SU-DHL-6 (cell line): ENCODE measurements at regions not wholly inside any gene's neighbourhood (a gene's known extent, or its start where the extent isn't known, plus 50 kb on each side); places are given as distances from the start of the nearest gene placed in this dataset.

Experiments used
- H2AFZ ChIP-seq: fragments of 200-600 bp; sonication (generic); 2 replicates; pipeline ENCODE4 v1.6.1; 2014; ENCODE audit warnings: low read depth, mild to moderate bottlenecking, moderate library complexity, mixed read lengths, antibody characterized with exemption, low read length; ENCODE audit not compliant: severe bottlenecking
- H3F3A ChIP-seq: fragments of 200-600 bp; shearing (Covaris generic); 2 replicates; pipeline ENCODE4 v1.6.0; 2016; ENCODE audit warnings: antibody characterized with exemption, mild to moderate bottlenecking; ENCODE audit not compliant: insufficient read depth
- H3K27ac ChIP-seq: fragments of 200-600 bp; sonication (generic); 2 replicates; pipeline ENCODE4 v1.5.1; 2016; ENCODE audit warnings: low read depth, mild to moderate bottlenecking, low read length, moderate library complexity, mixed read lengths
- H3K27me3 ChIP-seq: fragments of 200-600 bp; sonication (generic), shearing (Covaris generic); 2 replicates; pipeline ENCODE4 v1.6.0; 2014; ENCODE audit warnings: mild to moderate bottlenecking, low read length
- H3K36me3 ChIP-seq: fragments of 200-600 bp; sonication (generic); 2 replicates; pipeline ENCODE4 v1.6.1; 2014; ENCODE audit warnings: mild to moderate bottlenecking, low read length, mixed read lengths
- H3K4me2 ChIP-seq: fragments of 300-600, 200-600 bp; shearing (Covaris generic), sonication (generic); 2 replicates; pipeline ENCODE4 v1.6.0; 2014; ENCODE audit warnings: low read length, low read depth, mild to moderate bottlenecking; ENCODE audit not compliant: poor library complexity, severe bottlenecking
- H3K4me3 ChIP-seq: fragments of 200-600 bp; sonication (generic); 2 replicates; pipeline ENCODE4 v1.5.1; 2014; ENCODE audit warnings: antibody characterized with exemption, low read length, mild to moderate bottlenecking, mixed read lengths; ENCODE audit not compliant: insufficient read depth, poor library complexity, severe bottlenecking
- H3K79me2 ChIP-seq: fragments of 200-600 bp; sonication (generic); 2 replicates; pipeline ENCODE4 v1.6.1; 2014; ENCODE audit warnings: mild to moderate bottlenecking, low read length, moderate library complexity; ENCODE audit not compliant: insufficient read depth
- H3K9ac ChIP-seq: fragments of 200-600 bp; sonication (generic); 2 replicates; pipeline ENCODE4 v1.7.0; 2014; ENCODE audit warnings: mild to moderate bottlenecking, low read length
- H3K9me2 ChIP-seq: fragments of 200-600 bp; sonication (generic); replicated peaks from 2 replicates; pipeline ENCODE4 v1.6.1; 2014; ENCODE audit warnings: low read length; ENCODE audit not compliant: insufficient read depth
- H3K9me3 ChIP-seq: fragments of 200-600 bp; sonication (generic); 2 replicates; pipeline ENCODE4 v1.6.1; 2014; ENCODE audit warnings: low read length, mixed read lengths; ENCODE audit not compliant: insufficient read depth
- H4K20me1 ChIP-seq: fragments of 200-600 bp; sonication (generic); 2 replicates; pipeline ENCODE4 v1.6.1; 2014; ENCODE audit warnings: low read depth, mild to moderate bottlenecking, antibody characterized with exemption, low read length, moderate library complexity, mixed read lengths
- CTCF ChIP-seq: fragments of 200-600 bp; sonication (generic); IDR thresholded peaks from one replicate; pipeline ENCODE4 v1.5.1; 2017; ENCODE audit warnings: antibody characterized with exemption, mild to moderate bottlenecking, low read length, moderate library complexity; ENCODE audit not compliant: insufficient read depth, poor library complexity, severe bottlenecking
- EZH2phosphoT487 ChIP-seq: fragments of 200-600 bp; sonication (generic), shearing (Covaris generic); conservative IDR thresholded peaks from 2 replicates; pipeline ENCODE4 v1.6.1; 2018; ENCODE audit warnings: mild to moderate bottlenecking, antibody characterized with exemption, low read length, moderate library complexity, mixed read lengths

GRCh38 chr6:40290816-40291215 is 296.3 kb downstream of the LRFN2 start:
- no peak overlapping the region for H3K4me2 ChIP-seq

GRCh38 chr6:40288919-40289318 is 298.2 kb downstream of the LRFN2 start:
- Histone ChIP-seq H3K79me2 (no peaks in the 10 kb centered on the region), H3K9ac (no peak overlapping the region), H3K4me2 (no peak overlapping the region), H3K4me3 (no peak overlapping the region), H2AFZ (no peak overlapping the region), H4K20me1 (no peaks in the 10 kb centered on the region), H3F3A (no peaks in the 10 kb centered on the region), H3K36me3 (no peaks in the 10 kb centered on the region), H3K27me3 (no peaks in the 10 kb centered on the region), H3K9me2 (no peaks in the 10 kb centered on the region), H3K9me3 (no peaks in the 10 kb centered on the region), H3K27ac (no peak overlapping the region)
- TF ChIP-seq CTCF (no peak), EZH2phosphoT487 (no peak)

More at GRCh38 chr6:40290816-40291215, 296.3 kb downstream of the LRFN2 start:
- Histone ChIP-seq H3K4me3 (no peak overlapping the region), H3K9me3 (no peaks in the 10 kb centered on the region), H3K9me2 (no peaks in the 10 kb centered on the region), H3K9ac (no peak overlapping the region), H3K79me2 (no peaks in the 10 kb centered on the region), H2AFZ (no peak overlapping the region), H3K27me3 (no peaks in the 10 kb centered on the region), H4K20me1 (no peaks in the 10 kb centered on the region), H3K36me3 (no peaks in the 10 kb centered on the region), H3K27ac (no peak overlapping the region), H3F3A (no peaks in the 10 kb centered on the region)
- TF ChIP-seq CTCF: no peak
- no peak for TF ChIP-seq EZH2phosphoT487

- H3K9ac ChIP-seq: no peak overlapping the region
- no peaks in the 10 kb centered on the region for H3K9me2 ChIP-seq
- no peak for TF ChIP-seq EZH2phosphoT487
- TF ChIP-seq CTCF: no peak
- no peaks in the 10 kb centered on the region for H3K27me3 ChIP-seq
- H3F3A ChIP-seq: no peaks in the 10 kb centered on the region
- H3K9me3 ChIP-seq: no peaks in the 10 kb centered on the region
- H3K4me2 ChIP-seq: no peak overlapping the region
- no peak overlapping the region for H3K4me3 ChIP-seq
- no peak overlapping the region for H3K27ac ChIP-seq
- no peaks in the 10 kb centered on the region for H3K36me3 ChIP-seq
- no peaks in the 10 kb centered on the region for H4K20me1 ChIP-seq
- H3K79me2 ChIP-seq: no peaks in the 10 kb centered on the region
- no peak overlapping the region for H2AFZ ChIP-seq
These were observed 299.8 kb downstream of the LRFN2 start for GRCh38 chr6:40287296-40287850.
